ENCODE measurements at regions not wholly inside any gene's neighbourhood (a gene's known extent, or its start where the extent isn't known, plus 50 kb on each side); places are given as distances from the start of the nearest gene placed in this dataset.

- no peak for DNase-seq (ENCODE audit: low read depth in 4 of 4, low spot score in 3 of 4)
Observed at GRCh38 chr7:148950806-148951205, 66.7 kb upstream of the EZH2 start.

- DNase-seq (ENCODE audit: low read depth in 4 of 4, low spot score in 3 of 4): no peak
Observed at GRCh38 chr7:148944935-148945934, 61.1 kb upstream of the EZH2 start.

GRCh38 chr7:148941598-148942275 lies 57.6 kb upstream of the EZH2 start:
- peak in 1 of 4 donors; percentile 60 for DNase-seq (ENCODE audit: low read depth in 4 of 4, low spot score in 3 of 4)

GRCh38 chr7:148940702-148941597 lies 56.9 kb upstream of the EZH2 start:
- DNase-seq (ENCODE audit: low read depth in 4 of 4, low spot score in 3 of 4): peak; percentile 67 to 78 (median 72)

GRCh38 chr7:148939128-148939755 lies 55.2 kb upstream of the EZH2 start:
- no peak for DNase-seq (ENCODE audit: low read depth in 4 of 4, low spot score in 3 of 4)

- no peak for DNase-seq (ENCODE audit: low read depth in 4 of 4, low spot score in 3 of 4)
Observed at GRCh38 chr7:148935451-148935850, 51.4 kb upstream of the EZH2 start.
